SK-N-SH (cell line): ENCODE measurements at regions not wholly inside any gene's neighbourhood (a gene's known extent, or its start where the extent isn't known, plus 50 kb on each side); places are given as distances from the start of the nearest gene placed in this dataset.

Source experiments
- ELF1 ChIP-seq: IDR thresholded peaks from 2 replicates; pipeline ENCODE4 v1.4.0; 2012
- TF ChIP-seq, protein P1 (sequence below): fragments of 200-600 bp; sonication (generic); IDR thresholded peaks from 2 replicates; pipeline ENCODE4 v1.6.1; 2017; ENCODE audit warnings: antibody characterized with exemption, mild to moderate bottlenecking, moderate library complexity

GRCh38 chr3:144104186-144104585, 132.6 kb downstream of the DIPK2A start:
- TF ChIP-seq, protein P1, sequence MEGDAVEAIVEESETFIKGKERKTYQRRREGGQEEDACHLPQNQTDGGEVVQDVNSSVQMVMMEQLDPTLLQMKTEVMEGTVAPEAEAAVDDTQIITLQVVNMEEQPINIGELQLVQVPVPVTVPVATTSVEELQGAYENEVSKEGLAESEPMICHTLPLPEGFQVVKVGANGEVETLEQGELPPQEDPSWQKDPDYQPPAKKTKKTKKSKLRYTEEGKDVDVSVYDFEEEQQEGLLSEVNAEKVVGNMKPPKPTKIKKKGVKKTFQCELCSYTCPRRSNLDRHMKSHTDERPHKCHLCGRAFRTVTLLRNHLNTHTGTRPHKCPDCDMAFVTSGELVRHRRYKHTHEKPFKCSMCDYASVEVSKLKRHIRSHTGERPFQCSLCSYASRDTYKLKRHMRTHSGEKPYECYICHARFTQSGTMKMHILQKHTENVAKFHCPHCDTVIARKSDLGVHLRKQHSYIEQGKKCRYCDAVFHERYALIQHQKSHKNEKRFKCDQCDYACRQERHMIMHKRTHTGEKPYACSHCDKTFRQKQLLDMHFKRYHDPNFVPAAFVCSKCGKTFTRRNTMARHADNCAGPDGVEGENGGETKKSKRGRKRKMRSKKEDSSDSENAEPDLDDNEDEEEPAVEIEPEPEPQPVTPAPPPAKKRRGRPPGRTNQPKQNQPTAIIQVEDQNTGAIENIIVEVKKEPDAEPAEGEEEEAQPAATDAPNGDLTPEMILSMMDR = no peak
- no peak for TF ChIP-seq ELF1
